Naive thymus-derived CD8-positive, alpha-beta T cell (primary cell): ENCODE measurements at regions not wholly inside any gene's neighbourhood (a gene's known extent, or its start where the extent isn't known, plus 50 kb on each side); places are given as distances from the start of the nearest gene placed in this dataset.

Experiments used
- ATAC-seq, 2 donors: fragments of 150-1000 bp; cut with Tn5 transposase in 1 of 2; sonication (Bioruptor Pico), chemical (Tn5 transposase) in 1 of 2; 1 replicate in 1 of 2; 2 replicates in 1 of 2; pipeline ENCODE4 v1.10.0; 2021; ENCODE audit warnings: mild to moderate bottlenecking in 2 of 2, moderate library complexity in 2 of 2
- POLR2A ChIA-PET: fragments of 350-600 bp; sonication (Branson Sonifier 250); formaldehyde crosslinking; loops from one replicate; lab custom pipeline; 2021; ENCODE audit warnings: antibody characterized with exemption; lab: Charles Lee
- DNase-seq, 10 donors: peaks; one replicate each; pipeline versions ENCODE4 v3.0.0 to v3.0.0-alpha.2; 2020 to 2022
- H3K27ac Mint-ChIP-seq, 10 donors: one replicate each; pipeline ENCODE4 v1.8.0; 2020 to 2022; ENCODE audit warnings: mild to moderate bottlenecking in 10 of 10, mixed read lengths in 10 of 10, moderate library complexity in 4 of 10, inconsistent platforms in 1 of 10
- H3K27me3 Mint-ChIP-seq, 5 donors: one replicate each; pipeline ENCODE4 v1.8.0; 2021 to 2022; ENCODE audit warnings: mixed read lengths in 5 of 5
- H3K36me3 Mint-ChIP-seq, 3 donors: one replicate each; pipeline ENCODE4 v1.8.0; 2020 to 2022; ENCODE audit warnings: mixed read lengths in 3 of 3, mild to moderate bottlenecking in 2 of 3, inconsistent platforms in 1 of 3
- H3K4me1 Mint-ChIP-seq, 4 donors: one replicate each; pipeline ENCODE4 v1.8.0; 2021 to 2022; ENCODE audit warnings: mixed read lengths in 4 of 4
- H3K4me3 Mint-ChIP-seq, 10 donors: one replicate each; pipeline ENCODE4 v1.8.0; 2020 to 2022; ENCODE audit warnings: mild to moderate bottlenecking in 10 of 10, mixed read lengths in 10 of 10, moderate library complexity in 6 of 10, inconsistent platforms in 1 of 10
- H3K9me3 Mint-ChIP-seq, 9 donors: one replicate each; pipeline ENCODE4 v1.8.0; 2020 to 2022; ENCODE audit warnings: mixed read lengths in 9 of 9, mild to moderate bottlenecking in 3 of 9, inconsistent platforms in 1 of 9, moderate library complexity in 1 of 9

GRCh38 chr4:184275766-184276165, 58.1 kb upstream of the ENPP6 start:
- H3K27me3 Mint-ChIP-seq: no peaks in the 10 kb centered on the region
- no peak for DNase-seq
- H3K27ac Mint-ChIP-seq: peak overlapping the region in 1 of 10 donors; percentile 19
- H3K4me3 Mint-ChIP-seq: no peak overlapping the region
- no peak for ATAC-seq
- H3K36me3 Mint-ChIP-seq: peaks cover 0 to 12% (median 6%) of the 10 kb centered on the region in 3 donors
- POLR2A ChIA-PET: no interaction called here
- H3K4me1 Mint-ChIP-seq: peaks cover 0 to 12% (median 11%) of the 10 kb centered on the region in 4 donors
- peaks cover 0 to 11% (median 5%) of the 10 kb centered on the region in 9 donors for H3K9me3 Mint-ChIP-seq

GRCh38 chr4:184274286-184274951, 56.7 kb upstream of the ENPP6 start:
- no peak for ATAC-seq
- Mint-ChIP-seq H3K4me3 (no peak overlapping the region), H3K36me3 (peaks cover 0 to 12% (median 6%) of the 10 kb centered on the region in 3 donors), H3K9me3 (peaks cover 0 to 11% (median 5%) of the 10 kb centered on the region in 9 donors), H3K27ac (no peak overlapping the region), H3K4me1 (peaks cover 0 to 4% (median 0%) of the 10 kb centered on the region in 4 donors), H3K27me3 (no peaks in the 10 kb centered on the region)
- DNase-seq: no peak
- POLR2A ChIA-PET: no interaction called here

DNA sequence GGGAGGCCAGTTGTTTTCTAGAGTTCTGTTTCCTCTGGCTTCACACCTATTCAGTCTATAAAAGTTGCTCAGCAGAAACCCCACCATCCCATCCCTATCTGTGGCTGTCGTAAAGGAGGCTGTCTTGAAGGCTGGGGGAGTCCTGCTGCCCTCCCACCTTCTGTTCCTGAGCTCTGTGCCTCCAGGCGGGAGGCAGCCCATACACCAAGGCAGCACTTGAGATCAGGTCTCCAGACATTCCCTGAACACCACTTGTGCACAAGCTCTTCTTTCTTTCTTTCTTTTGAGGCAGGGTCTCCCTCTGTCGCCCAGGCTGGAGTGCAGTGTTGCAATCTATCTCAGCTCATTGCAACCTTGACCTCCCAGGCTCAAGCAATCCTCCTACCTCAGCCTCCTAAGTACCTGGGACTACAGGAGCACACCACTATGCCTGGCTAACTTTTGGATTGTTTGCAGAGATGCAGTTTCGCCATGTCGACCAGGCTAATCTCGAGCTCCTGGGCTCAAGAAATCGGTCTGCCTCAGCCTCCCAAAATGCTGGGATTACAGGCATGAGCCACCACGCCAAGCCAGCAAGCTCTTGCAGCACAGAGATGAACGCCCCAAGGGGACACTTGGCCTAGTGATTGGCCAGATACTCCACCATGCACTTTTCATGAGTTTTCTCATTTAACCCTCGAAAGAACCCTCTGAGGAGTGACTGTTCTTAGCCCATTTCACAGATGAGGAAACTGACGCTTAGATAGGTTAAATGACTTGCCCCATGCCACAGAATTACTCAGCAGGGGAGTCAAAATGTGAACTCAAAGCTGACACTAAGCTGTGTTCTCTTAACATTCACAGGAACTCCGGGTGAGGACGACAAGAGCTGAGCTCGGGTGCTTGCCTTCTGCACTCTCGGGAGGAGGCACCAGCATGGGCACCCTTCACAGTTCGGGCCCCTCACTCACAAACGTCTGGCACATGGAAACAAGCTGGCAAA, 55.8 kb upstream of the ENPP6 start:
- ATAC-seq (no peak), DNase-seq (no peak)
- H3K27me3 Mint-ChIP-seq: no peaks in the 10 kb centered on the region
- H3K4me3 Mint-ChIP-seq: no peak overlapping the region
- H3K9me3 Mint-ChIP-seq: peaks cover 0 to 11% (median 5%) of the 10 kb centered on the region in 9 donors
- peak overlapping the region in 1 of 10 donors; percentile 26 for H3K27ac Mint-ChIP-seq
- peaks cover under 1 to 5% (median 3%) of the 10 kb centered on the region in 4 donors for H3K4me1 Mint-ChIP-seq
- POLR2A ChIA-PET: no interaction called here
- peaks cover 0 to 8% (median 6%) of the 10 kb centered on the region in 3 donors for H3K36me3 Mint-ChIP-seq

DNA sequence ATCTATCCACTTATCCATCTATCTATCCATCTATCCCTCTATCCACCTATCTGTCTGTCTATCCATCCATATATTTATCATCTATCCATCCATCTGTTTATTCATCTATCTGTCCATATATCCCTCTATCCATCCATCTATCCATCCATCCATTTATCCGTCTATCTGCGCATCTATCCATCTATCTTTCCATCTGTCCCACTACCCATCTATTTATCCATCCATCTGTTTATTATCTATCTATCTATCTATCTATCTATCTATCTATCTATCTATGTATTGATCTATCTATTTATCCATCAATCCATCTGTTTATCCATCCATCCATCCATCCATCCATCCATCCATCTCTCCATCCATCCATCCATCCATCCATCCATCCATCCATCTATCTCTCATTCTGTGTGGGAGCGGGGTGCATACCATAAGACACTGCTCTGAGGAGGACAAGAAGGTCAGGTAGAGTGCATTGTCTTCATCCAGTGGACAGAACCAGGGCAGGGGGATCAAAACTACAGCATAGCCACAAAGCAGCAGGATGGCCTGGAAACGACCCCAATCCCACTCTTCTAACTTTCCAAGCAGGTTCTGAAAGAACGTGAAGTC, 53.2 kb upstream of the ENPP6 start:
- Mint-ChIP-seq H3K4me3 (no peak overlapping the region), H3K27me3 (no peaks in the 10 kb centered on the region), H3K36me3 (peaks cover 0 to 5% (median 4%) of the 10 kb centered on the region in 3 donors), H3K4me1 (peaks cover 10 to 25% (median 20%) of the 10 kb centered on the region in 4 donors), H3K9me3 (peaks cover 0 to 8% (median 0%) of the 10 kb centered on the region in 9 donors), H3K27ac (peak overlapping the region in 1 of 10 donors; percentile 58)
- DNase-seq: no peak
- POLR2A ChIA-PET: interaction anchor here (0.7 kb wide), 1 partner anchor 744 kb away, joined by 3 read pairs; no protein-coding TSS in a partner anchor
- ATAC-seq: no peak

DNA sequence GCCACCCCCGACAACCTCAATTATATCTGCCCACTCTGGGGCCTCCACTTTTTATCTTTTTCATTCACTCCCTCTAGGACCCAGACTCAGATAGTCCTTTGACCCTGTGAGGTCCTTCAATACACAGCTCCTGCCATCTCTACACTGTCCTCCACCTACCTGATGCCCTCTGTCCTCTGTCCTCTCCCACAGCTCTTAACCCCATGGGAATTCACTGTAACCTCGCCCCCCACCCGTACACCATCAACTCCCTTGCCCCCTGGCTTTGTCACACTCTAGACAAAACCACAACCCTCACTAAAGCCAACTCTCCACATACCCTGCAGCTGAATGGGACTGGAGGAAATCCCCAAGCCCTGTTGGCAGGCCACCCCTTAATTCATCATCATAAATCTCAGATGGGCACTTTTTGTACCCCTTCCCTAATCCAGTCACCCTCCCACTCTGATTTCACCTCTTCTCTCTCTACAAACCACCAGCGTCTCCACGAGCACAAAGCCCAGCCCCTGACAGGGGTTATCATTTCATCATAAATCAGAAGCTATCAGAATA, 52.3 kb upstream of the ENPP6 start:
- POLR2A ChIA-PET: interaction anchor here (0.7 to 2.7 kb wide), 3 partner anchors 12 to 745 kb away, joined by 3 to 9 read pairs (median 3); no protein-coding TSS in a partner anchor
- Mint-ChIP-seq H3K27me3 (no peaks in the 10 kb centered on the region), H3K36me3 (peaks cover 0 to 5% (median 4%) of the 10 kb centered on the region in 3 donors), H3K27ac (peak overlapping the region in 4 of 10 donors; percentile 16 to 39 (median 28)), H3K4me1 (peaks cover 10 to 34% (median 24%) of the 10 kb centered on the region in 4 donors), H3K4me3 (peak overlapping the region in 2 of 10 donors; percentile 3 to 48), H3K9me3 (peaks cover 0 to 8% (median 0%) of the 10 kb centered on the region in 9 donors)
- ATAC-seq (no peak), DNase-seq (no peak)

- peaks cover 0 to 5% (median 4%) of the 10 kb centered on the region in 3 donors for H3K36me3 Mint-ChIP-seq
- ATAC-seq: no peak
- peak overlapping the region; percentile 81 to 95 (median 91) for H3K4me3 Mint-ChIP-seq
- peaks cover 13 to 41% (median 30%) of the 10 kb centered on the region in 4 donors for H3K4me1 Mint-ChIP-seq
- DNase-seq: no peak
- POLR2A ChIA-PET: interaction anchor here (0.5 to 2.7 kb wide), 4 partner anchors 13 to 266 kb away, joined by 3 to 9 read pairs (median 6); no protein-coding TSS in a partner anchor
- no peaks in the 10 kb centered on the region for H3K27me3 Mint-ChIP-seq
- H3K27ac Mint-ChIP-seq: peak overlapping the region; percentile 87 to 99 (median 96)
- peaks cover 0 to 8% (median 0%) of the 10 kb centered on the region in 9 donors for H3K9me3 Mint-ChIP-seq
Measured at GRCh38 chr4:184268584-184269160, 51.0 kb upstream of the ENPP6 start.

DNA sequence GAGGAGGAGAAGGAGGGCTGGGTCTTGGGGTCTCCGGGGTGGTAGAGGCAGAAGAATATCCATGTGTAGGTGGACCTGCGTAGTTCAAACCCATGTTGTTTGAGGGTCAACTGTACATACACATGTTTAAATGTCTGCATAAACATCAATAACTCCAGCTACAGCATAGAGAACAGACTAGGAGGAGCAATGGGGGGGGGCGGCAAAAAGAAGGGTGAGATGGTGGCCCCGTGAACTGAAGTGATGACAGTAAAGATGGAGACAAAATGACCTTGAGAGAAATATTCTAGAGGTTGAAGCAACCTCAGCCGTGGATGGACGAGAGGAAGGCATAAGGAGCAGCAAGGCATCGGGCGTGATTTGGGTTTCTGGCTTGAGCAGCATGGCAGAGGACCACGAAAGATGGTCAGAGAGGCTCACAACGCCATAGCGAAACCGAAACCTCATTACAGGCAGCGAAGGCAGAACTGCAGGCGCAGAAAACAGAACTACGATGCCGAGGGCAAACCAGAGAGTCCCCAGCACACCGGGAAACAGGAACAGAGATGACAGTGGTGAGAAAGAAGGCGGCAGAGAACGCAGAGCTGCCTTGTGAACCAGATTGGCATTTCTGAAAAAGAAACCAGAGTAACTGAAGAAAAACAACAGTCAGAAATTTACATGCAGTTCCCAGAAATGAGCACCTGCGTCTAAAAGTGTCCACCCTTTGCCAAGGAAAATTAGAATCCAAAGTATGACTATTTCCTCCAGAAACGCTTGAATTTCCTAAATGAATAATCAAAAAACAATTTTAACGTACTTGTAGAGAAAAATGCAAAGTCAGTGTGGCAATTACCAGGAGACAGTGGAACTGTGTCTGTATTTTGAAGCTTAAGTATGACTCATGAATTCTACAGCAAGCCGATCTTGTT, 50.3 kb upstream of the ENPP6 start:
- H3K27me3 Mint-ChIP-seq: no peaks in the 10 kb centered on the region
- DNase-seq: peak in 8 of 10 donors; percentile 46 to 79 (median 55)
- peak overlapping the region; percentile 87 to 99 (median 96) for H3K27ac Mint-ChIP-seq
- peak overlapping the region; percentile 81 to 95 (median 91) for H3K4me3 Mint-ChIP-seq
- peaks cover 13 to 41% (median 30%) of the 10 kb centered on the region in 4 donors for H3K4me1 Mint-ChIP-seq
- H3K9me3 Mint-ChIP-seq: peaks cover 0 to 8% (median 0%) of the 10 kb centered on the region in 9 donors
- peak; percentile 64 to 78 for ATAC-seq
- peaks cover 0 to 5% (median 4%) of the 10 kb centered on the region in 3 donors for H3K36me3 Mint-ChIP-seq
- POLR2A ChIA-PET: interaction anchor here (0.5 to 2.7 kb wide), 7 partner anchors 14 to 494 kb away, joined by 3 to 9 read pairs (median 4); partner anchors contain the start of gene IRF2
